ENCODE measurements at regions not wholly inside any gene's neighbourhood (a gene's known extent, or its start where the extent isn't known, plus 50 kb on each side); places are given as distances from the start of the nearest gene placed in this dataset.

GRCh38 chr16:6360641-6361040 is 972.0 kb upstream of the RBFOX1 start:
- Histone ChIP-seq H3K4me1 (ENCODE audit: insufficient read depth, low read length) (peaks cover 3% of the 10 kb centered on the region), H3K9ac (ENCODE audit: low read depth, low read length) (no peak overlapping the region), H3K9me3 (ENCODE audit: control insufficient read depth, insufficient read depth, low read length) (no peaks in the 10 kb centered on the region), H3K36me3 (ENCODE audit: insufficient read depth, low read length) (no peaks in the 10 kb centered on the region)

DNA sequence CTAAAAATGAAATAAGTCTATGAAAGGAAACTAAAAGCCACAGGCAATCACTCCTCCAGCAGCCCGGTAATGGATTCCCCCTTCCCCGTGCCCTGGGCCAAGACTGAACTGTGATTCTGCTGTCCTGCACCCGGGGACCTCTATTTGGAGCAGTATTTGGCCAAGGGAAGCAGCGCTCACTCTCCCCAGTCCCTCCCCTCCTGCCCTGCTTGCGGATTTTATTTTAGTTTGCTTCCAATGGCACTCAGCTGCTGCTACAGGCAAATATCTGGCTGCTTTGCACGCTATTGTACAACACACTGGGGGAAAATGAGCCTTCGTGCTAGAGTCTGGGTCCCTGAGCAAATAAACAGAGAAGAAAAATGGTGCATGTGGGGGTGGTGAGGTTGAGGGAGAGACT is 975.7 kb upstream of the RBFOX1 start:
- H3K9me3 ChIP-seq (ENCODE audit: control insufficient read depth, insufficient read depth, low read length) = no peaks in the 10 kb centered on the region
- H3K36me3 ChIP-seq (ENCODE audit: insufficient read depth, low read length) = no peaks in the 10 kb centered on the region
- peaks cover 11% of the 10 kb centered on the region for H3K4me1 ChIP-seq (ENCODE audit: insufficient read depth, low read length)
- H3K9ac ChIP-seq (ENCODE audit: low read depth, low read length) = peak overlapping the region; percentile 15; the same call in 1 of the 2 replicates

DNA sequence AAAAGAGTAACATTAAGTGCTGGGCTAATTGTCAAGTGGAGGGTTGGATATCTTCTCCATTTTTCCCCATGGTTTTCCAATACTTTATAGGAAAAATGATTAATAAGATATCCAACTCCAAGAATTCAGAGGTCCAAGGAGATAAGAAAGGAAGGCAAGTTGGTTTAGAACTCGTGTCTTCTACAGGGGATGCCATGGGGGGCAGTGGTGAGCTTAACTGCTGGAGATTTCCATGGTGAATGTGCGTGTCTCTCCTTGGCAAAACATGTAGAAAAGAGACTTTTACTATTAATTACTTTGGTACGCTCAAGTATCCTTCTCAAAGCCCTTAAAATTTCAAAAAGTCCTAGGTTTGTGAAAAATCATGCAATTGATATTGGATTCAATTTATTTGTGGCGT is 982.9 kb upstream of the RBFOX1 start:
- no peaks in the 10 kb centered on the region for H3K9me3 ChIP-seq (ENCODE audit: control insufficient read depth, insufficient read depth, low read length)
- peaks cover 23% of the 10 kb centered on the region for H3K4me1 ChIP-seq (ENCODE audit: insufficient read depth, low read length)
- no peaks in the 10 kb centered on the region for H3K36me3 ChIP-seq (ENCODE audit: insufficient read depth, low read length)
- H3K9ac ChIP-seq (ENCODE audit: low read depth, low read length) = no peak overlapping the region

DNA sequence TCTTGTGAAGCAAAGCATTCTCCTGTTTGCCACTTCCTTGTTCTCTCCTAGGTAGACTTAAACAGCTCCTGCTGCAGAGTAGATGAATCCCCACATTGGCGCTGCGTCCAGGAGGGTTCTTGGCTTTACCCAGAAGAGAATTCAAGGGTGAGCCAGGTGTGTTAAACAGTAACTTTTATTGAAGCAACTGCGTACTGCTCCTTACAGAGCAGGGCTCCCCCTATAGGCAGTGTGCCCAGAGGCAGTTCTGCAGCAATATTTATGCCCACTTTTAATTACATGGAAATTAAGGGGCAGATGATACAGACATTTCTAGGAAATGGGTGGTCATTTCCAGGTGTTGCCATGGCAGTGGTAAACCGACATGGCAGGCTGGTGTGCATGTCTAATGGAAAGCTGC is 987.6 kb upstream of the RBFOX1 start:
- no peaks in the 10 kb centered on the region; the same call in 1 of the 2 replicates for H3K9me3 ChIP-seq (ENCODE audit: control insufficient read depth, insufficient read depth, low read length)
- H3K9ac ChIP-seq (ENCODE audit: low read depth, low read length) = no peak overlapping the region
- no peaks in the 10 kb centered on the region for H3K36me3 ChIP-seq (ENCODE audit: insufficient read depth, low read length)
- peaks cover 29% of the 10 kb centered on the region for H3K4me1 ChIP-seq (ENCODE audit: insufficient read depth, low read length)

GRCh38 chr16:6343157-6343556 is 989.5 kb upstream of the RBFOX1 start:
- Histone ChIP-seq H3K36me3 (ENCODE audit: insufficient read depth, low read length) (no peaks in the 10 kb centered on the region), H3K9ac (ENCODE audit: low read depth, low read length) (no peak overlapping the region), H3K9me3 (ENCODE audit: control insufficient read depth, insufficient read depth, low read length) (no peaks in the 10 kb centered on the region; the same call in 1 of the 2 replicates), H3K4me1 (ENCODE audit: insufficient read depth, low read length) (peaks cover 29% of the 10 kb centered on the region)

GRCh38 chr16:6341981-6342380 is 990.7 kb upstream of the RBFOX1 start:
- Histone ChIP-seq H3K9me3 (ENCODE audit: control insufficient read depth, insufficient read depth, low read length) (no peaks in the 10 kb centered on the region; the same call in 1 of the 2 replicates), H3K4me1 (ENCODE audit: insufficient read depth, low read length) (peaks cover 28% of the 10 kb centered on the region), H3K9ac (ENCODE audit: low read depth, low read length) (no peak overlapping the region), H3K36me3 (ENCODE audit: insufficient read depth, low read length) (no peaks in the 10 kb centered on the region)

GRCh38 chr16:6335072-6335471 is 997.6 kb upstream of the RBFOX1 start:
- H3K9ac ChIP-seq (ENCODE audit: low read depth, low read length) = no peak overlapping the region
- H3K9me3 ChIP-seq (ENCODE audit: control insufficient read depth, insufficient read depth, low read length) = no peaks in the 10 kb centered on the region
- H3K4me1 ChIP-seq (ENCODE audit: insufficient read depth, low read length) = no peaks in the 10 kb centered on the region
- H3K36me3 ChIP-seq (ENCODE audit: insufficient read depth, low read length) = no peaks in the 10 kb centered on the region

- no peaks in the 10 kb centered on the region for H3K9me3 ChIP-seq (ENCODE audit: control insufficient read depth, insufficient read depth, low read length)
Measured at GRCh38 chr16:6331770-6332169, 1000.9 kb upstream of the RBFOX1 start.

GRCh38 chr16:6317934-6318333 is 1014.7 kb upstream of the RBFOX1 start:
- Histone ChIP-seq H3K36me3 (ENCODE audit: insufficient read depth, low read length) (no peaks in the 10 kb centered on the region), H3K9ac (ENCODE audit: low read depth, low read length) (no peak overlapping the region), H3K4me1 (ENCODE audit: insufficient read depth, low read length) (peaks cover 11% of the 10 kb centered on the region; the same call in 1 of the 2 replicates), H3K9me3 (ENCODE audit: control insufficient read depth, insufficient read depth, low read length) (no peaks in the 10 kb centered on the region)

More at GRCh38 chr16:6331770-6332169, 1000.9 kb upstream of the RBFOX1 start:
- Histone ChIP-seq H3K36me3 (ENCODE audit: insufficient read depth, low read length) (no peaks in the 10 kb centered on the region), H3K9ac (ENCODE audit: low read depth, low read length) (no peak overlapping the region), H3K4me1 (ENCODE audit: insufficient read depth, low read length) (no peaks in the 10 kb centered on the region)

DNA sequence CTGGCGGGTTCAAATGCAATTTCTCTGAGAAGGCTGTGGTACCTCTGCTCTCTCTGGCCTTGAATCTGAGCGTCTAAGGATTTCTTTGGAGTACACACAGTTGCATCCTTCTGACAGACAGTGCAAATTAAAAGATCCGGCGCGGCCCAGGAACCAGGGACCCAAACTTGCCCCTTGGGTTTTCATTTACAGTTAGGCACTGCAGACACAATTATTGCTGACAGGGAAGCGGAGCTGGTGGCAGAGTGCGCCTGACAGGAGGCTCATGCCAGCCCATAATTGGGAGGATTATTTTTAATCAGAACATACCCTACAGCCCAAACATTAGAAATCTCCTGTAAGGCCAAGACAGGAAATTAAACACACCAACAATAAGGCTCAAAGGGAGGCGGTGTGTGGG is 1023.4 kb upstream of the RBFOX1 start:
- Histone ChIP-seq H3K4me1 (ENCODE audit: insufficient read depth, low read length) (peaks cover 9% of the 10 kb centered on the region; the same call in 1 of the 2 replicates), H3K9ac (ENCODE audit: low read depth, low read length) (no peak overlapping the region), H3K9me3 (ENCODE audit: control insufficient read depth, insufficient read depth, low read length) (no peaks in the 10 kb centered on the region; the same call in 1 of the 2 replicates)

DNA sequence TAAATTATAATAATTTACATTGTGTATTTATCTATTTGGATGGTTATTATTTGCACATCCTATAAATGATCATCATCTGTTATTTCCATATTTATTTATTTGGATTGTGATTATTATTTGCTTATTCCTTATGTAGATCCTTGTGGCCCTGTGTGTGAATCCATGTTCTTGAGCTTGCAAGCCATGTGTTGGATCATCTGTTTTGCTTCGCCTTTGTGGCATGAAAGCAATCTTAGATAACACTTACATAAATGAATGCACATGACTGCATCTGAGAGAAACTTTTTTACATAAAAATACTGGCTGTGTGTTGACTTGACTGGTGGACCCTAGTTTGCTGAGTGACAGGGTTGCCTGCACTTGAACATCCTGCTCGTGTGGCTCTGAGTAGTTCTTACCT is 1024.5 kb upstream of the RBFOX1 start:
- H3K9ac ChIP-seq (ENCODE audit: low read depth, low read length) = no peak overlapping the region
- peaks cover 9% of the 10 kb centered on the region; the same call in 1 of the 2 replicates for H3K4me1 ChIP-seq (ENCODE audit: insufficient read depth, low read length)
- H3K36me3 ChIP-seq (ENCODE audit: insufficient read depth, low read length) = no peaks in the 10 kb centered on the region
- H3K9me3 ChIP-seq (ENCODE audit: control insufficient read depth, insufficient read depth, low read length) = no peaks in the 10 kb centered on the region; the same call in 1 of the 2 replicates

More for the DNA sequence above, 1023.4 kb upstream of the RBFOX1 start:
- no peaks in the 10 kb centered on the region for H3K36me3 ChIP-seq (ENCODE audit: insufficient read depth, low read length)

GRCh38 chr16:6300523-6300922 is 1032.1 kb upstream of the RBFOX1 start:
- Histone ChIP-seq H3K9me3 (ENCODE audit: control insufficient read depth, insufficient read depth, low read length) (peaks cover 2% of the 10 kb centered on the region; the same call in 1 of the 2 replicates), H3K9ac (ENCODE audit: low read depth, low read length) (no peak overlapping the region), H3K36me3 (ENCODE audit: insufficient read depth, low read length) (no peaks in the 10 kb centered on the region), H3K4me1 (ENCODE audit: insufficient read depth, low read length) (peaks cover 5% of the 10 kb centered on the region; the same call in 1 of the 2 replicates)

DNA sequence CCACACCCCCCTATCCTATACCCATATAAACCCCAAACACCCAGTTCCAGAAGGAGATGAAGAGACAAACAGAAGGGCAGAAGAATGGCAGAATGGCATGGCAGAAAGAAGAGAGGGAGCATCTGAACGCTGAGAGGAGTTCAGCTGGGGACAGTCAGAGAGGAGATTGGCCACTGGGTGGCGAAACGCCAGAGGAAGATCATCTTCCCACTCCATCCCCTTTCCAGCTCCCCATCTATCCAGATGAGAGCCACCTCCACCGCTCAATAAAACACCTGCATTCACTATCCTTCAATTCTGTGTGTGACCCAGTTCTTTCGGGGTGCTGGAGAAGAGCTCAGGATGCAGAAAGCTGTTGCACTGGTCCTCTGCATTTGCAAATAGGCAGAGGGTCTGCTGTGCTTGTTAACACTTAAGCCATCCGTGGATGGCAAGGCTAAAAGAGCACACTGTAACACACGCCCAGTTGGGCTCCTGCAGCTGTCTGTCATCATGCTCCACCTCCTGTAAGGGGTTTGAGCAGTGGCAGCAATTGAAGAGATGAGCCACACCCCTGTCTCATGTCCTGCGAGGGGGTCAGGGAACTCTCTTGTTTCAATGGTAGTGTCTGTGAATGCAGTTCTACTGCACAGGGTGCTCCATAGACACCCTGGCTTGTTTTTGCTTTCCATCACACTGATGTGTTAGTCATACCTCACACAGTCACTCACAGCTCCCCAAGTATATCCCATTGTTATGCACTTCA is 1034.8 kb upstream of the RBFOX1 start:
- H3K9ac ChIP-seq (ENCODE audit: low read depth, low read length) = no peak overlapping the region
- H3K9me3 ChIP-seq (ENCODE audit: control insufficient read depth, insufficient read depth, low read length) = peaks cover 2% of the 10 kb centered on the region; the same call in 1 of the 2 replicates
- peaks cover 5% of the 10 kb centered on the region; the same call in 1 of the 2 replicates for H3K4me1 ChIP-seq (ENCODE audit: insufficient read depth, low read length)
- H3K36me3 ChIP-seq (ENCODE audit: insufficient read depth, low read length) = no peaks in the 10 kb centered on the region

GRCh38 chr16:6286176-6286575 is 1046.5 kb upstream of the RBFOX1 start:
- peaks cover 22% of the 10 kb centered on the region; the same call in 1 of the 2 replicates for H3K4me1 ChIP-seq (ENCODE audit: insufficient read depth, low read length)
- no peaks in the 10 kb centered on the region for H3K9me3 ChIP-seq (ENCODE audit: control insufficient read depth, insufficient read depth, low read length)
- no peaks in the 10 kb centered on the region for H3K36me3 ChIP-seq (ENCODE audit: insufficient read depth, low read length)
- H3K9ac ChIP-seq (ENCODE audit: low read depth, low read length) = no peak overlapping the region

DNA sequence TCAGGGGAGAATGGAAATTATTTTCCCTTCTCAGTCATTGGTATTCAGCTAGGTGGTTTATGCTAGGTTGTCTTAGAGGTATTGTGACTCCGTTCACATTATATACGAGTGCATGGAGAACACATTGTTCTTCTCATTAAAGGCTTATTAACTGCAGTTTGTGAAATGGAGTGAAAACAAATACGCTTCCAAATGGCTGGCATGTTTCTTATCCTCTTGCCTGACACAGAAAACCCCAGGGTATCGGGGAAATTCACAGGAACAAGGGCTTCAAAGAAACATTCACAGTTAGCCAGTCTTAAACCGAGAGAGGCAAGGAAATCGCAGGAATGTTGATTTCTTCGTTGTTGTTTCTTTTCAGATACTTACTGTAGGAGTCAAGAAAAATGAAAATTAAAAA is 1047.9 kb upstream of the RBFOX1 start:
- Histone ChIP-seq H3K4me1 (ENCODE audit: insufficient read depth, low read length) (peaks cover 22% of the 10 kb centered on the region; the same call in 1 of the 2 replicates), H3K36me3 (ENCODE audit: insufficient read depth, low read length) (no peaks in the 10 kb centered on the region), H3K9ac (ENCODE audit: low read depth, low read length) (no peak overlapping the region), H3K9me3 (ENCODE audit: control insufficient read depth, insufficient read depth, low read length) (no peaks in the 10 kb centered on the region)
